ENCODE measurements at regions not wholly inside any gene's neighbourhood (a gene's known extent, or its start where the extent isn't known, plus 50 kb on each side); places are given as distances from the start of the nearest gene placed in this dataset.
"Not testable (repeated sequence)": the region's sequence is repeated elsewhere in the genome, so short reads cannot be mapped to it uniquely, and the experiment has no call there.

GRCh38 chr2:52340171-52340570 is 1308.2 kb upstream of the NRXN1 start:
- TF ChIP-seq CTCF (IDR thresholded peaks at IDR 0.05): no peak
- DNase-seq (ENCODE audit: low spot score): no peak
- ATAC-seq (ENCODE audit: low FRiP score): no peak

- ATAC-seq (ENCODE audit: low FRiP score); DNase-seq (ENCODE audit: low spot score): not testable (repeated sequence)
Observed at GRCh38 chr2:52337786-52338185, 1305.9 kb upstream of the NRXN1 start.

- DNase-seq (ENCODE audit: low spot score) (no peak), ATAC-seq (ENCODE audit: low FRiP score) (no peak)
- no peak for TF ChIP-seq CTCF (IDR thresholded peaks at IDR 0.05)
Observed at GRCh38 chr2:52336951-52337350, 1305.0 kb upstream of the NRXN1 start.

- no peak for ATAC-seq (ENCODE audit: low FRiP score)
- no peak for DNase-seq (ENCODE audit: low spot score)
- no peak for TF ChIP-seq CTCF (IDR thresholded peaks at IDR 0.05)
Observed at GRCh38 chr2:52335727-52336126, 1303.8 kb upstream of the NRXN1 start.

- ATAC-seq (ENCODE audit: low FRiP score) (no peak), DNase-seq (ENCODE audit: low spot score) (no peak)
- no peak for TF ChIP-seq CTCF (IDR thresholded peaks at IDR 0.05)
Observed at GRCh38 chr2:52334185-52334584, 1302.3 kb upstream of the NRXN1 start.

GRCh38 chr2:52327641-52328040 is 1295.7 kb upstream of the NRXN1 start:
- TF ChIP-seq CTCF (IDR thresholded peaks at IDR 0.05): no peak
- no peak for DNase-seq (ENCODE audit: low spot score)
- no peak for ATAC-seq (ENCODE audit: low FRiP score)

- ATAC-seq (ENCODE audit: low FRiP score) (no peak), DNase-seq (ENCODE audit: low spot score) (no peak)
- no peak for TF ChIP-seq CTCF (IDR thresholded peaks at IDR 0.05)
Observed at GRCh38 chr2:52314231-52314630, 1282.3 kb upstream of the NRXN1 start.

- no peak for DNase-seq (ENCODE audit: low spot score)
- no peak for ATAC-seq (ENCODE audit: low FRiP score)
- no peak for TF ChIP-seq CTCF (IDR thresholded peaks at IDR 0.05)
Observed at GRCh38 chr2:52312486-52312885, 1280.6 kb upstream of the NRXN1 start.

Data from omental fat pad (tissue), 3 donors.